ENCODE measurements at regions not wholly inside any gene's neighbourhood (a gene's known extent, or its start where the extent isn't known, plus 50 kb on each side); places are given as distances from the start of the nearest gene placed in this dataset.

GRCh38 chr14:85963486-85963885, 433.5 kb downstream of the FLRT2 start:
- no peak for DNase-seq (ENCODE audit: insufficient read length, low spot score)
- FAIRE-seq: no peak
- TF ChIP-seq POLR2A (IDR thresholded peaks at IDR 0.05; ENCODE audit: low read depth, low read length): no peak

GRCh38 chr14:85960756-85961155, 430.8 kb downstream of the FLRT2 start:
- FAIRE-seq (no peak), DNase-seq (ENCODE audit: insufficient read length, low spot score) (no peak)
- no peak for TF ChIP-seq POLR2A (IDR thresholded peaks at IDR 0.05; ENCODE audit: low read depth, low read length)

- no peak for TF ChIP-seq POLR2A (IDR thresholded peaks at IDR 0.05; ENCODE audit: low read depth, low read length)
- DNase-seq (ENCODE audit: insufficient read length, low spot score) (no peak), FAIRE-seq (no peak)
Measured at GRCh38 chr14:85959063-85959462, 429.1 kb downstream of the FLRT2 start.

- DNase-seq (ENCODE audit: insufficient read length, low spot score): no peak
- no peak for FAIRE-seq
- no peak for TF ChIP-seq POLR2A (IDR thresholded peaks at IDR 0.05; ENCODE audit: low read depth, low read length)
Measured at GRCh38 chr14:85958069-85958468, 428.1 kb downstream of the FLRT2 start.

GRCh38 chr14:85953265-85953664, 423.3 kb downstream of the FLRT2 start:
- no peak for TF ChIP-seq POLR2A (IDR thresholded peaks at IDR 0.05; ENCODE audit: low read depth, low read length)
- DNase-seq (ENCODE audit: insufficient read length, low spot score) (no peak), FAIRE-seq (no peak)

- FAIRE-seq (no peak), DNase-seq (ENCODE audit: insufficient read length, low spot score) (no peak)
- no peak for TF ChIP-seq POLR2A (IDR thresholded peaks at IDR 0.05; ENCODE audit: low read depth, low read length)
Measured at GRCh38 chr14:85948153-85948552, 418.2 kb downstream of the FLRT2 start.

GRCh38 chr14:85947461-85948139, 417.7 kb downstream of the FLRT2 start:
- no peak for TF ChIP-seq POLR2A (IDR thresholded peaks at IDR 0.05; ENCODE audit: low read depth, low read length)
- DNase-seq (ENCODE audit: insufficient read length, low spot score): no peak
- no peak for FAIRE-seq

GRCh38 chr14:85943192-85943591, 413.2 kb downstream of the FLRT2 start:
- no peak for TF ChIP-seq POLR2A (IDR thresholded peaks at IDR 0.05; ENCODE audit: low read depth, low read length)
- FAIRE-seq: no peak
- DNase-seq (ENCODE audit: insufficient read length, low spot score): no peak

GRCh38 chr14:85934886-85935254, 404.9 kb downstream of the FLRT2 start:
- TF ChIP-seq POLR2A (IDR thresholded peaks at IDR 0.05; ENCODE audit: low read depth, low read length): no peak
- DNase-seq (ENCODE audit: insufficient read length, low spot score): no peak
- FAIRE-seq: no peak

GRCh38 chr14:85934123-85934885, 404.4 kb downstream of the FLRT2 start:
- DNase-seq (ENCODE audit: insufficient read length, low spot score) (peak; percentile 3), FAIRE-seq (peak; percentile 75)
- TF ChIP-seq POLR2A (IDR thresholded peaks at IDR 0.05; ENCODE audit: low read depth, low read length): no peak

- no peak for TF ChIP-seq POLR2A (IDR thresholded peaks at IDR 0.05; ENCODE audit: low read depth, low read length)
Measured at GRCh38 chr14:85921241-85921640, 391.3 kb downstream of the FLRT2 start.

GRCh38 chr14:85917716-85918115, 387.8 kb downstream of the FLRT2 start:
- DNase-seq (ENCODE audit: insufficient read length, low spot score) (no peak), FAIRE-seq (no peak)
- no peak for TF ChIP-seq POLR2A (IDR thresholded peaks at IDR 0.05; ENCODE audit: low read depth, low read length)

More at GRCh38 chr14:85921241-85921640, 391.3 kb downstream of the FLRT2 start:
- FAIRE-seq (no peak), DNase-seq (ENCODE audit: insufficient read length, low spot score) (no peak)

GRCh38 chr14:85915711-85916110, 385.8 kb downstream of the FLRT2 start:
- DNase-seq (ENCODE audit: insufficient read length, low spot score) (no peak), FAIRE-seq (no peak)
- TF ChIP-seq POLR2A (IDR thresholded peaks at IDR 0.05; ENCODE audit: low read depth, low read length): no peak

GRCh38 chr14:85912141-85912540, 382.2 kb downstream of the FLRT2 start:
- no peak for FAIRE-seq
- no peak for DNase-seq (ENCODE audit: insufficient read length, low spot score)
- TF ChIP-seq POLR2A (IDR thresholded peaks at IDR 0.05; ENCODE audit: low read depth, low read length): no peak

GRCh38 chr14:85911044-85911443, 381.1 kb downstream of the FLRT2 start:
- no peak for DNase-seq (ENCODE audit: insufficient read length, low spot score)
- FAIRE-seq: no peak
- no peak for TF ChIP-seq POLR2A (IDR thresholded peaks at IDR 0.05; ENCODE audit: low read depth, low read length)
